Esophagus mucosa (tissue), 1 donor: ENCODE measurements at regions not wholly inside any gene's neighbourhood (a gene's known extent, or its start where the extent isn't known, plus 50 kb on each side); places are given as distances from the start of the nearest gene placed in this dataset.
A peak's percentile ranks its signal among the peaks of the same experiment; 100 is the strongest.

Experiments
- ATAC-seq: fragments of 200-7000 bp; cut with Tn5 transposase; one replicate; pipeline ENCODE4 v1.9.1; 2020
- donor health status: DM: yes; HTN: yes; CAD: no.

DNA sequence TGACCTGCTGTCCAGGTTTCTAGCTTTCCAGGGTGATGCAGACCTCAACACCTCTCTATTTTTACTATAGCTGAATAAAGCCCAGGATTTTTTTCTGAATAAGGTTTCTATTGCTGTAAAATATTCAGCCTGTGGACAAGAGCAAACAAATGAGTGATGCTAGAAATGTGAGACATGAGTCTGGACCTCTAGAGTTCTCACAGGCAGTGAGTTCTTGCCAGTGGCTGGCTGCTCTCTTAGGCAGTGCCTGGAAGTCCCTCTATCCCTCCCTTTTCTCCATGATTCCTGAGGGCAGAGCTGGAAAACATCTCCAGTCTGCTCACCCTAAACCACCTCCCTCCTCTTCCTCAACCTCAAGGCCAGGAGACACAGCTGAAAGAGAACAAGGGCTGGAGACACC is 793.8 kb upstream of the IGFBP3 start:
- no peak for ATAC-seq

DNA sequence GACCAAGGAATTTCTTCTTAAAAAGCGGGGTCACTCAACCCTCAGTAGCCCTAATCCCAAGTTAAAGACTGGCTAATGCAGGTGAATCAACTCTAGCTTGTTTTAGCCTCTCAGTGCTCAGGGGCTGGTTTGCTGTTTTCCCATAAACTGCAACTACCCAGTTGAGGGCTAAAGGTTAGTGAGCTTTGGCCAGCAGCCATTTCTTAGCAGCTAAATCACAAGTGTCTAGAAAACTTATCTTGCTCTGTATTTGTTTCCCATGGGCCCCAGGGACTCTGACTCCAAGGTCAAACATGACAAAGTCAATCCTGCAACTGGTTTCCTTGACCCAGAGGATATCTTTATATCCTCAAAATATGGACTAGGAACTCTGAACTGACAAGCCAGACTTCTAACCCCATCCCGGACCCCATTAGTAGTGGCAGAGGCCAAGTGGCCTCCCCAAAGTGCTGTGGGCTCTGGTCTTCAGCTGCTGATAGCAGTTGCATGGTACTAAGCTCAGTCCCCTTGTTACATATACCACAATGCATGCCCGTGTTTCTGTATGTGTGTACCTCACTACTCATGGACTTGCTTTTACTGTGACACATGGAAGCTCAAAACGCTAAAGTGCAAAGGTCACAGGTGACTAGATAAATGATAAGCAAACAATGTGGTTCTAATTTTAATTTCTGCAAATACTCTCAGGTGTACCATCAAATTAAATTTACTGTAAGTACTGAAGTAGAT is 793.0 kb upstream of the IGFBP3 start:
- ATAC-seq, result no peak

DNA sequence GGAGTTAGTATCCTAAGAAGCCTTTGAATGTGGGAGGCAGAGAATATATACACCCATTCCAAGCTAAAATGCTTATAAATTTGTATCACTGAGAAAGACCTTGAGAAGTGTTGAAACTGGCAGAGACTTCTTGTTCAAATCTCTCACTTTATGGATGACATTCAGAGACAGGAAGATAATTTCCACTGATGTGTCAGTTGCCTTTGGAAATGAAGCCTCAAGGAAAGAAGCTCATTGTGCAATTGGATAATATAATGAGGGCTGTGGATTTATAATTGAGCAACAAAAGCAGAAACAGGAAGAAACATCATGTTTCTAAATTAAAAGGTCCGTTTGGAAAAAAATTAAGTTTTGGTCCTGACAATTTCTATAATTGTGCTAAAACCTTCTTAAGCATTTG is 789.9 kb upstream of the IGFBP3 start:
- no peak for ATAC-seq

DNA sequence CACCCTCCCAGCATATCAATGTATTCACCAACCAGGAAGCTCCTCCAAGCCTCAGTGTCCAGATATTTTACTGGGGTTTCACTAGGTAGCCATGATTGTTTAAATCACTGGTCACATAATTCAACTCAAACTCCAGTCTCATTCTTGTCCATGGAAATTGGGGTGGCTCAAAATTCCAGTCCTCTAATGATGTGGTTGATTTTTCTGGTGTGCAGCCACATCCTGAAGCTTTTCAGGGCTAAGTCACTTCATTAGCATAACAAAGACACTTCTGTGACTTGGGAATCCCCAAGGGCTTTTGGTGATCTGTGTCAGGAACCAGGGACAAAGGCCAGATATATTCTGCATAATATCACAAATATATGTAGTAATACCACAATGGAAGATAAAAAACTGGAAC is 786.9 kb upstream of the IGFBP3 start:
- no peak for ATAC-seq

DNA sequence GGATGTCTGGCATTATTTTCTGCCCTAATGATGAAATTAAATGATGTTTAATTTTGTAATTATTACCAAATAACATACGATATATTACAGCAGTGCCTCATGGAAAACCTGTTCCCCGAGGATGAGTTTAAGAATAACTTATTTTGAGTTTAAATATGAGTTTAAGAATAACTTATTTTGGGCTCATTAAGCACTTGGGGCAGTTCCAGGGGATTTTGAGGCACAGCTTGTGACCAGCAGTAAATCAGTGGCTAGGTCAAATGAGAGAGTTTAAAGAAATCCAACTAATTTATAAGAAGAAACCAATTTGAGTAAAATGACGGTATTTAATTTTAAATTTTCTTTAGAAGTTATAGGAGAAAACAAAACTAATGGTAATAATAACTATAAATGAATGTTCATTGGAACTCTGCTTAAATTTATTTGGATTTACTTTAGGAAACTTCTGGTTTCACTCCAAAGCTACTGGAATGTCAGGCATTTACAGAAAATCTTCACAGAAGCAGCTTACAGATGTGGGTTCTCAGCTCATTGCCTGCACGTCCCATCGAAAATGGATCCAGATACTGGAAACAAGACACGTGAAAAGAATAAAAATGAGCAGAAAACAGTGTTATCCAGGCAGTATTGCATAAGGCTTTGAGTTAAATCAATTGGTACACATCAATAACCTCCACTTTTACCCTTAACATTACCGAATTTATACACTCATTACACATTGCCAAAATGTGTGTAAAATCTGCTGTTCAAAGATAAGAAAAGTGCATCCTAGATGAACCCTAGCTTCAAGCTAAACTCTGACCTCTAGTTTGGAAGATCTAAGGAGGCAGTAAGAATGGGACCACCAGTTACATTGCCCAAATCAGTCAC is 784.5 kb upstream of the IGFBP3 start:
- ATAC-seq, result no peak

DNA sequence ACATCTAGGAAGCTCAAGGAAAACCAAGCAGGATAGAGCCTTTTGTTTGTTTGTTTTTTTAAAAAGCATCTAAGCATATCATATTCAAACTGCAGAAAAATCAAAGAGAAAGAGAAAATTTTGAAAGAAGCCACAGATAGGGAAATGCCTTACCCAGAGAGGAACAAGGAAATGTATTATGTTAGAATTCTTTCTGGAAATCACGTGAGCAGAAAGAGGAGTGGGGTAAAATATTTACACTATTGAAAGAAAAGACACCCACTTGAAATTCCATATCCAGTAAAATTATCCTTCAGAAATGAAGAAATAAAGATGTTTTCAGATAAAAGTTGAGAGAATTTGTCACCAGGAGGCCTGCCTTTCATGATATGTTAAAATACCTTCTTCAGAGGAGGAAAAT is 775.7 kb upstream of the IGFBP3 start:
- ATAC-seq, result no peak

DNA sequence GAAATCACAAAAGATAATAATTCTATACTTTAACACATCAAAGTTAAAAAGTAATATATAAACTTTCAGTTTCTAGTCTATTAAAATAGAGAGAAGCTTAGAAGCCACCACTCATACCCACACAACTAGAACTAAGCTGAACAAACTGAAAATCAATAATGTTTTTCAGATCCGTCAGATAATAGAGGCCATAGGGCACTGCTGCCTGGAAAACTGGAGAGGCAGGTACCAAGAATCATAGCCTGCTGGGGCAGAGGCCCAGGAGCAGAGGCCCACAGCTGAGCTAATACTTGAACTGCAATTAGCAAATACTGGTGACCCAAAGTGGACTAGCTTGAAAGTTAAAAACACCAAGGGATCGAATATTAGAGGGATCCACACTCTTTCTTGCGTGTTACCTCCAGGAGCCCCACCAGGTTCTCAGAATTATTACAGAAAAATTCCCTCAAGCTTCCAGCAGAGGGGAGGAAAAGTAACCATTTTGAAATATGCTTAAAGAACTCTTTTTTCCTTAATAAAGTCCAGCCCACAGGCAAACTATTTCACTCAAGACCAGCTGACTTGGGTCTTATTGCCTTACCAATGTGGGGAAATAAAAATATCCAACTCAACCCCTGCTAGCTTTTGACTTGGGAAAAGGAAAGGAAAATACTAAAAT is 774.1 kb upstream of the IGFBP3 start:
- no peak for ATAC-seq

DNA sequence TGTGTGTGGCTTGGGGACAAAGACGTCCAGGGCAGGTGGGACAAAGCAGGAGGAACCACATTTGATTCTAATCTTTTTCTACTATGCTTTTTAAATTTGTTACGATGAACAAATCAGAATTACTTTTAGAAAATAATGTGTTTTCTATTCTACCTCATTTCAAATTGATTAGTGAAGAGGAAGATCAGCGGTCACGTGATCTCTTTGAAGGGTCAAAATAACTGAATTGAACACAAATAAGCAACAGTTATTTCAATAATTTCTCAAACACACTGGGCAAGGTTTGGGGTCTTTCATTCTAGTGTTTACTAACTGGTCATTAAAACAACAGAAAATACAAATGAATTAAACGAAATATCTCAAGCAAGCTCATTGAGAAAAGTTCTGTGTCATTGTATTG is 773.0 kb upstream of the IGFBP3 start:
- no peak for ATAC-seq

DNA sequence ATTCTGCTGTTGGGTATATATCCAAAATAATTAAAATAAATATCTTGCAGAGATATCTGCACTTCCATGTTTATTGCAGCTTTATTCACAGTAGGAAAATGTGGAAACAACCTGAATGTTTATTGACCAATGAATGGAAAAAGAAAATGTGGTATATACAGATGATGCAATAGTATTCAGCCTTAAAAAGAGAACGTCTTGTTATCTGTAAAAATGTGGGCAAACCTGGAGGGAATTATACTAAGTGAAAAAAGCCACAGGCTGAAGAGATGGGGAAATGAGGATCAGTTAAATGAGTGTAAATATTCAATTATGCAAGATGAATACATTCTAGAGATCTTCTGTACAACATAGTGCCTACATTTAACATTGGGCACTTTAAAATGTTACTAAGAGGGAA is 766.1 kb upstream of the IGFBP3 start:
- ATAC-seq, result no peak

DNA sequence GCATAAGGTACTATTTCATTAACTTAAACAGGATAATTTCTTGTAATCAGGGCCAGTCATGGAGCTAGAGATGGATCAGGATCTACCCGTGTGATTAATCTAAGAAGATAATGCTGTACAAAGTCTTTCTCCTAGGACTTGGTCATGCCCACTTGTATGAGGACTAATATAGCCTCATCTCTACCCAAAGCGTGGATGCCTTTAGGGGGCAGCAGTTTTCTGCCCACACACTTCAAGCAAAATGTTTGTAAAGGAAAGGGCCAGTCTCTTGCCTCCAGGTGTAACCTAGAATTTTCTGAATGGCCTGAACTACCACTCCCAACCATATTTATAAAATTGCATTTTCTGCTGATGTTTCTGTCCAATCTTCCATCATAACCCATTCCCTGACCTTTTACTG is 764.0 kb upstream of the IGFBP3 start:
- no peak for ATAC-seq

DNA sequence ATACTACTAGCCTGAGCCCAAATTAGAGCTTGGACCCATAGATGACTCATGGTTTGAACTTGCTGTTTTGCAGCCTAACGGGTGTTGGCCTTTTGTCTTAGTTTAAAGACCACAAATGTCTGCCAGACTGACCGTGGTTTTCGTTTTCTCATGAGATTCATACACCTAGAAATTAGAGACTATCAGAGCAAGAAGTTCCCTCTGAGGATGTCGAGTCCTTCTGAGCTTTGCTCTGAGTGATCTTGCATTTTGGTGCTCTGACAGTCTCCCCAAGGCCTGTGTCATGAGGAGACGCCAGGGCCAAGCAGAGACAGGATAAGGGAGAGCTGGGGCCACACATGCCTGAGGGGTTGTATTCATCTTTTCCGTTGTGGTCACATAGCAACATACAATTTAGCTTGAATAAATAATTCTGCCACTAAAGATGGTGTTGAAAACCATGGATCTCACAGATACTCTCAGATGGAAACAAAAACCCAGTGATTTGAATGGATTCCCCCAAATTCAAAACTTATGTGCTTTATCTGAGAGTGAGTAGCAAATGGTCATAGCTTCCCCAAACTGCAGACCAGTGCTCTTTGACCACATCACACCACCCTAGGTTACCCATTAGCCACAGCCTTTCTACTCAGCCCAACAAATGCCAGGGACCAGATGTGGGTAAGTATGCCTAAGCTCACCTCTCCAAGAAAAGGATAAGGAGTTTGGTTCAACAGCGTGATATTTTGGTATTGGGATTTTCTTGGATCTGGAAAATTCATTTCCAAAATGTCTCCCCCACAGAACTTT is 762.0 kb upstream of the IGFBP3 start:
- no peak for ATAC-seq

DNA sequence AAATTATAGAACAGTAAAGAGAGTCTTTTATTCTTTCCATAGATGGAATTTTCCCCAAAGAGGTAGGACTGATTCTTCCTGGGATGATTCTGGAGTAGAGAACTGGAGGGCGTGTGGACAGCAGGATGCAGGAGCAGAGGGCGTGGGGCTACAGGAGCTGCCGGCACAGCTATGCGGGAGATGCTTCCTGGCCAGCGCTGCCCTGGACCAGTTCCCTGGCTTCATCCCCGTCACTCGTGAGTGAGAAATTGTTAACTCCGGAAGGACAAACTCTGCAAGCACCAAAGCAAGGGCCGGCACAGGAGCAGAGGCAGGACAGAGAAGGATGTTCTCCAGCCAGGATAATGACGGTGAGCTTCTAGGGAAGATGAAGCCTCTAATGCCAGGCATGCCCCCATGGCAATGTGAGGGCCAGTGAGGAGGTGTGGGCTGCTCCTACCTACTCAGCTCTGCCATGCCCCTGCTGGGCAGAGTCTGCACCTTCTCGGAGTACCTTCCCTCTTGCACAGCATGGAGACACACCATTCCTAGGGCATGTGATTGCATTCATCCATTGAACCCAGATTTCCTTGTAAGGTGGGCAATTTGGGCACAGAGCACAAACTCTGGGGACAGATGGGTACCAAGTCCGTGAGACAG is 760.9 kb upstream of the IGFBP3 start:
- ATAC-seq, result no peak

DNA sequence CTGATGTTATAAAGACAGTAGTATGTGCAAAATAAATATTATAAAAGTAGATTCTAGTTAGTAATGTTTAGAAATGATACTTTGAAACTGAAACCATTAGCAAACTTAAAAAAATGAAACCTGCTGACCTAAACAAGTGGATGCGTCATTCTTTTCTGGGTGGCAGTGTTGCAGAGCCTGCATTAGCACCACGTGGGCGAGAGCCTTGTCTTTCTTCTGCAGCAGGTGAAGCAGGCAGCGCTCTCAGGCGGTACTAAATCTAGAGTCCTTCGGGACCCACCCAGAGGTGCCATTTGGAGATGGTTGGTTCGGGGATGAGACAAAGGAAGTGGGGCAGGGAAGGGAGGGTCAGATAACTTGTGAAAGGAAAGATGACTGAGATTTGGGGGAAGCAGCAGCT is 759.1 kb upstream of the IGFBP3 start:
- ATAC-seq, result peak; percentile 55

DNA sequence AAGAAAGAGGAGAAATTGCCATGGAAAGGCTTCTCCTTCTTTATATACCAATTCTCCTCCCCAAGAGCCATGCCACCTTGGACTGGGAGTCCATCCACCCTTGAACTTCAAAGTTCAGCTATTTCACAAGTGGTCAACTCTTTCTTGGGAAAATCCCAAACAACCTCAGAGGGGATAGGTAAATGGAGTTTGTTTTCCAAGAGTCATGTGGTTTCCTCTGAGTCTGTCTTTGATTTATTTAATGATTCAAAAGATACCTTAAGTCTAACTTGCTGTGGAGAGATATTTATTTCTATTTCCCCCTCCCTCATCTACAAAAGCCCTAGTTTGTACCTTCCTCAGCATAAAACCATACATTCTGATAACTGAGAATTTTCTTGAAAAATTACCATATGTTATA is 758.6 kb upstream of the IGFBP3 start:
- no peak for ATAC-seq

DNA sequence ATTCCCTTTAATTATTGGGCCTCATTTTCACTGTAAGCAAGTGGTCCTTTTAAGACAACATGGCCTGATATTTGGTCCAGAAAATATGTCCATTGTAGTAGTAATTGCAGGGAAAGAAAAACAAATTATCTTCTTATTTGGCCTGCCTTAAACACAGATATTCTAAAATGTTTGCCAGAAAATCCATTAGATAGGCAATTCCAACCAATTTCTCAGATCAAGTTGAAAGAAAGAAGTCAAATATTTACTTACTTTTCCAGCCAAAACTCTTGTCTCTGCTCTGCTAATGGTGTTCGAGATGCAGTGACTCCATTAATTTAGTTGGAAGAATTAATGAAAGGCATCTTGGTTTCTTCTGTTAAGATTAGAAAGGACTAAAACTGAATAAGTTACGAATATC is 757.3 kb upstream of the IGFBP3 start:
- no peak for ATAC-seq

DNA sequence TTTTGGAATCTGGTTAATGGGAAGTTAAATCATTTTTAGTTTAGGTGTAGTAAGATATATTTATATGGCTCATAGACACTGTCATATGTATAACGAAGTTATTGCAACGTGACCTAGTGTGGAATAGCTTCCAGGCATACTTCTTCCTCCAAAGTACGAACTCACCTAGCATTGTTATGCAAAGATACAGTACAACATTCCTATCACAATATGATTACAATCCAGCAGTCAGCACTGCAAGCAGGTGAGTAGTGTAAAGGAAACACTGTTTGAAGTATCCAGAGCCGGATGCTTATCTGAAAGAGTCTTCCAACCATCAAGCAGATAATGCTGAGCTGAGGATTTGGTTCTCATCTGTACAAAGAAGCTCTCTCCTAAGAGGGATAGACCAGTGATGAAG is 754.4 kb upstream of the IGFBP3 start:
- ATAC-seq, result no peak

DNA sequence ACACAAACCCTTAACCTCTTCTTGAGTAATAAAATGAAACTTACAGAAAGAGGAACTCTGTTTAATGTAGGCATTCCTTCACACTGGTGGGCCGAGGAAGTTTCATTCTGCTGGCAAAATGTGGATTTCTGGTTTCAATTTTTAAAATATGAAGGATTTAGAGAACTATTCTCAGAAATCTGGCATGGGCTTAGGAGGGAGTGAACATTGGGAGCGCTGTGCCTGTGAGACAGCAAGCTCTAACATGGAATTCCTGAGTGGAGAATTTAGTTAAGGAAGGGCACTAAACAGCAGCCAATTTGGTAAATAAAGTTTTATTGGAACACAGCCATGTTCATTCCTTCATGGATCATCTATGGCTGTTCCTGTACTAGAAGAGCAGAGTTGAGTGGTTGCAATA is 751.8 kb upstream of the IGFBP3 start:
- ATAC-seq, result no peak

DNA sequence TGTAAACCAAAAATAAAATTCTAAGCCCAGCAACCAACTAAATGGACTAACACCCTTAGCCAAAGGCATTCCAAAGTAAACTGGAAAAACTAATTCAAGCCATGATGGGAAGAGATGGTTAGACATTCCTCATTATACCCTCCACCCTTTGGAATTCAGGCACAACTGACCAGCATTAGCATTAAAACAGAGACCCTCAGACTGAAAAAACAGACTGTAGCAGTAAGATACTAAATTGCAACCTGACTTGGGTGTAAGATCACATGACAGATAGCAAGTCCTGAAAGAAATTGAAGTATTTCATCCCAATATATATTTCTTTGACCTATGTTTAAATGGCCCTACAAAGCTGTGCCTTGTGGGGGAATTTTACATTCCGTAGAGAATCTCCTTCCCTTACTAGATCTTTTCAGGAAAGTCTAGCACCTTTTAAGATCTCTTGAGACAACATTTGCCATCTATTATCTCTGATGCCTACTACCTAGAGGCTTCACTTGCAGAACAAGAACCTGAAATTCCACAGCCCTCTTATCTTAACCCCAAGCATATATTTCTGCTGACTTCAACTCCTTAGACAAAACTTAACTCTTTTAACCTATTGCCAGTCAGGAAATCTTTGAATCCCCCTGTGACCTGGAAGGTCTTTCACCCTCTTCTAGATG is 750.2 kb upstream of the IGFBP3 start:
- no peak for ATAC-seq

DNA sequence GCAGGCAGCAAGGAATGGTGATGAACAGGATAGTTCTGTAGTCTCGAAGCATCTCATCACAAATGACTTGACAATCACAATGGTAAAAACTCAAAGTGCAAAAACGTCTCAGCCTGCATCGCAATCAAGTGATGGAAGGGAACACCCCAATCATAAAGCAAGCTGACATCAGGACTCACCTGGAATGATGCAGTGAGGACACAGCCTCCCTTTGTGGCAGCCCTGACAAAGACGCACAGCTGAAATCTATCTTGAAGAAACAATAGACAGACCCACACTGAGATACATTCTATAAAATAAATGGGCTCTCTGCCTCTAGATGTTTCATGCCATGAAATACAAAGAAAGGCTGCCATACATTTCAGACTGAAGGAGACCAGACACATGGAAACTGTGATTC is 748.0 kb upstream of the IGFBP3 start:
- ATAC-seq, result no peak

DNA sequence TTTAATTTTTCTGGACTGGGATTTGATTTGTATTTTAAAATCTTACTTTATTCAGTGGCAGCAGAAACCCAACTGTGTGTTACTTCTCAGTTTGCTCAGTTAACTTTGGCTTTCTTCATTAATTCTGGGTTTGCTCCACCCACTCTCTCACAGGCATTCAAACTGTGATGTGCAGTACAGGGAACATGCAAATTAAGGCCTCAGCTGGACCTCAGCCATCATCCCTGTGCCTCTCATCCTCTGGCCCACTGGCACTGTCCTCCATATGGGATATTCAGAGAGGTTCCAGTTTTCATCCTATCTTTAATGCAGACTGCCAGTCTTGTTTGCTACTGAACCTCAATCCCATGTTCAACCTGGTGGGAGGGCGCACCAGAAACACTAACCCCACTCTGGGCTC is 743.4 kb upstream of the IGFBP3 start:
- ATAC-seq, result no peak

DNA sequence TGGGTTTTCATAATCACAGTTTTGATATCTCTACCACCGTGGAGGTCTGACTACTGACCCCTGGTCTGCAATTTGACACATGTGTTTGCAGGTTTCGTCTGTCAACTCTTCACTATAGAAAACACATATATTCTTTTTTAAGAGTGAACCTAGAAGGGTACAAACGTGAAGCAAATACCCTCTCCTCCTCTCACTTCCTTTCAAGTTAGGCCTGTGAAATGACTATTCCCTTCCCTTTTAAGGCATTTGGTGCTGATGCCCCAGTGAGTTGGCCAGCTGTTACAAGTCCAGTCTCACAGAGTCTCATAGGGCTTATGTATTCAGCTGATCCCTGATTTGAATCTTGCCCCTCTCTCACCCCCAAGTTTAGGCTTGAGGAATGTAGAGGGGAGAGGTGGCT is 742.0 kb upstream of the IGFBP3 start:
- ATAC-seq, result no peak

DNA sequence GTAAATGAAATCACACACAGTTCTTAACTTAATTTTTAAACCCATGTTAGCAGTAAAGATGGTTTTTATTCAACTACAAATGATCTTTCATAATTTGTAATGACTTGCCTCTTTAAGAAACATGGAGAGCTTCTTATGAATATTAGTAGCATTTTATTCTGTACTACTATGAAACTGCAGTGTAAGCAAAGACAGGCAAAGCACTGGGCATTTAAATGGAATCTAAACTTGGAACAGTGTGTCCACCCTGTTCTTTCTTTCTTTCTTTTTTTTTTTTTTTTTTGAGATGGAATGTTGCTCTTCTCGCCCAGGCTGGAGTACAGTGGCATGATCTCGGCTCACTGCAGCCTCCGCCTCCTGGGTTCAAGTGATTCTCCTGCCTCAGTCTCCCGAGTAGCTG is 740.4 kb upstream of the IGFBP3 start:
- no peak for ATAC-seq
